A673 (cell line): ENCODE measurements at regions not wholly inside any gene's neighbourhood (a gene's known extent, or its start where the extent isn't known, plus 50 kb on each side); places are given as distances from the start of the nearest gene placed in this dataset.

Experiments
- EZH2 ChIP-seq: fragments of 200-600 bp; sonication (generic); IDR thresholded peaks from 2 replicates; pipeline ENCODE4 v1.6.1; 2017; ENCODE audit warnings: borderline replicate concordance, low read depth, mild to moderate bottlenecking, mixed read lengths, antibody characterized with exemption, low read length; ENCODE audit not compliant: poor library complexity, severe bottlenecking
- TF ChIP-seq, protein P1 (sequence below): fragments of 300-800, 200-600 bp; sonication (generic); conservative IDR thresholded peaks from 2 replicates; pipeline ENCODE4 v1.5.1; 2017; ENCODE audit warnings: low read depth, mild to moderate bottlenecking, antibody characterized with exemption, low read length, moderate library complexity, mixed read lengths

DNA sequence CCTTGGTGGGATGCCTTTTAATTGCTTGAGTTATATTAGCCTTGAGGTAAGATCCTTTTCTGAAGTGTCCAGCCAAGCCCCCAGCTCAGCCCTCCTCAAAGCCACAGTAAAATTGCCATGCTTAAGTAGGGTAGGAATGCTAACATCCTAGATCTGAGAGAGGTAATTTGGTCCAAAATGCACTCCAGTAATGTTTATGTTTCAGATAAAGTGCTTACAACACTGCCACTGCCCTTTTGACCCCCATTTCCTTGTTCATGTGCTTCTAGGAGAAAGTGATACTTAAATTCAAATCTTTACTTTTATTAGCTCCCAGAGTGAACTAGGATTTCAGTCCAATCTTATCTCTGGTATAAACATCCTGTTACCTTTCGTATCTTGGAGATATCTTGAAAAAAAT lies 318.0 kb downstream of the BMP2 start:
- TF ChIP-seq, protein P1, sequence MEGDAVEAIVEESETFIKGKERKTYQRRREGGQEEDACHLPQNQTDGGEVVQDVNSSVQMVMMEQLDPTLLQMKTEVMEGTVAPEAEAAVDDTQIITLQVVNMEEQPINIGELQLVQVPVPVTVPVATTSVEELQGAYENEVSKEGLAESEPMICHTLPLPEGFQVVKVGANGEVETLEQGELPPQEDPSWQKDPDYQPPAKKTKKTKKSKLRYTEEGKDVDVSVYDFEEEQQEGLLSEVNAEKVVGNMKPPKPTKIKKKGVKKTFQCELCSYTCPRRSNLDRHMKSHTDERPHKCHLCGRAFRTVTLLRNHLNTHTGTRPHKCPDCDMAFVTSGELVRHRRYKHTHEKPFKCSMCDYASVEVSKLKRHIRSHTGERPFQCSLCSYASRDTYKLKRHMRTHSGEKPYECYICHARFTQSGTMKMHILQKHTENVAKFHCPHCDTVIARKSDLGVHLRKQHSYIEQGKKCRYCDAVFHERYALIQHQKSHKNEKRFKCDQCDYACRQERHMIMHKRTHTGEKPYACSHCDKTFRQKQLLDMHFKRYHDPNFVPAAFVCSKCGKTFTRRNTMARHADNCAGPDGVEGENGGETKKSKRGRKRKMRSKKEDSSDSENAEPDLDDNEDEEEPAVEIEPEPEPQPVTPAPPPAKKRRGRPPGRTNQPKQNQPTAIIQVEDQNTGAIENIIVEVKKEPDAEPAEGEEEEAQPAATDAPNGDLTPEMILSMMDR, result no peak
- TF ChIP-seq EZH2, result no peak
